Ishikawa (cell line): ENCODE measurements at regions not wholly inside any gene's neighbourhood (a gene's known extent, or its start where the extent isn't known, plus 50 kb on each side); places are given as distances from the start of the nearest gene placed in this dataset.

Source experiments
- CREB1 ChIP-seq: IDR thresholded peaks from 2 replicates; pipeline ENCODE4 v1.6.1; 2012; ENCODE audit warnings: low read depth
- EGR1 ChIP-seq: IDR thresholded peaks from 2 replicates; pipeline ENCODE4 v1.6.1; 2012
- EP300 ChIP-seq: IDR thresholded peaks from 2 replicates; pipeline ENCODE4 v1.6.1; 2012; ENCODE audit warnings: borderline replicate concordance
- NFIC ChIP-seq: IDR thresholded peaks from 2 replicates; pipeline ENCODE4 v1.6.1; 2012
- RAD21 ChIP-seq: IDR thresholded peaks from 2 replicates; pipeline ENCODE4 v1.6.1; 2012; ENCODE audit warnings: low read depth
- TAF1 ChIP-seq: IDR thresholded peaks from 2 replicates; pipeline ENCODE4 v1.6.1; 2012; ENCODE audit warnings: low read depth, mild to moderate bottlenecking
- YY1 ChIP-seq: IDR thresholded peaks from 2 replicates; pipeline ENCODE4 v1.6.1; 2012; ENCODE audit warnings: low read depth
- TF ChIP-seq, protein P1 (sequence below): IDR thresholded peaks from 2 replicates; pipeline ENCODE4 v1.6.1; 2012

DNA sequence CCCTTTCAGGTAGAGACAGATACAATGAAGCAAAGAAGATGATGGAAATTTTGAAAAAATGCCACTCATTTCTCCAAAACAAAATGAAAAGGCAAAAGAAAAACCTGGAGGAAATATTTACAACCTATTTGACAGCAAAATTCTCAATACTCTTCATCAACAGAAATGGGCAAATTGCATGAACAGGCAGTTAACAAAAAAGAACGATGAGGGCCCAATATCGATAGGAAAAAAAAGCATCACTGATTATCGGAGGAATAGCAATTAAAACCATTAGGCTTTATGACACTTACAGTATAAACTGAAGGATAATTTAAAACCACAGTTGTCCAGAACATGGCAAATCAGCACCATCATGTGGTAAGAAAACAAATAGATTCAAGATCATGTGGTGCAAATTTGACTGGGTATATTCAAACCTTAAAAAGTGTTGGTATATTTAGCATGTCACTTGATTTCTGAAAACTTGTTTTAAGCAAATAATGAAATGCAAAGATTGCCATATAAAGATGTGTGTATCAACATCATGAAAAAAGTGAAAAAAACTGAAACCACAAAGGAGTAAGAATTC, 222.9 kb downstream of the BRD1 start:
- TF ChIP-seq TAF1, result no peak
- no peak for TF ChIP-seq EP300
- no peak for TF ChIP-seq EGR1
- TF ChIP-seq YY1, result no peak
- no peak for TF ChIP-seq RAD21
- no peak for TF ChIP-seq CREB1
- no peak for TF ChIP-seq NFIC
- TF ChIP-seq, protein P1, sequence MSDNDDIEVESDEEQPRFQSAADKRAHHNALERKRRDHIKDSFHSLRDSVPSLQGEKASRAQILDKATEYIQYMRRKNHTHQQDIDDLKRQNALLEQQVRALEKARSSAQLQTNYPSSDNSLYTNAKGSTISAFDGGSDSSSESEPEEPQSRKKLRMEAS, result no peak
